WTC11 (cell line): ENCODE measurements at regions not wholly inside any gene's neighbourhood (a gene's known extent, or its start where the extent isn't known, plus 50 kb on each side); places are given as distances from the start of the nearest gene placed in this dataset.

ENCODE experiments used
- ATAC-seq: fragments of 200-7000 bp; cut with Tn5 transposase; 2 replicates; pipeline ENCODE4 v1.10.0; 2021; ENCODE audit warnings: mild to moderate bottlenecking, moderate library complexity
- CTCF ChIA-PET: fragments of 300-600 bp; sonication (Branson Sonifier 250); formaldehyde crosslinking; loops from one replicate; lab custom pipeline; 2021; ENCODE audit warnings: antibody characterized with exemption; lab: Charles Lee
- POLR2A ChIA-PET: fragments of 350-600 bp; sonication (Branson Sonifier 250); formaldehyde crosslinking; loops from one replicate; lab custom pipeline; 2021; ENCODE audit warnings: antibody characterized with exemption; lab: Charles Lee
- DNase-seq: peaks from one replicate; pipeline ENCODE4 v3.0.0; 2021; ENCODE audit warnings: low spot score
- H3K27ac Mint-ChIP-seq: 2 replicates; pipeline ENCODE4 v1.8.0; 2021; ENCODE audit warnings: mixed read lengths
- H3K27me3 Mint-ChIP-seq: 2 replicates; pipeline ENCODE4 v1.8.0; 2021; ENCODE audit warnings: low read depth, mild to moderate bottlenecking, moderate library complexity, mixed read lengths
- H3K36me3 Mint-ChIP-seq: 2 replicates; pipeline ENCODE4 v1.8.0; 2021; ENCODE audit warnings: mixed read lengths
- H3K4me1 Mint-ChIP-seq: 2 replicates; pipeline ENCODE4 v1.8.0; 2022; ENCODE audit warnings: mixed read lengths
- H3K4me3 Mint-ChIP-seq: 2 replicates; pipeline ENCODE4 v1.8.0; 2021; ENCODE audit warnings: mild to moderate bottlenecking, moderate library complexity, mixed read lengths
- H3K9me3 Mint-ChIP-seq: 2 replicates; pipeline ENCODE4 v1.8.0; 2021; ENCODE audit warnings: mixed read lengths
- E2F4 ChIP-seq: sonication (generic); formaldehyde crosslinking; IDR thresholded peaks from 2 replicates; pipeline ENCODE4 v1.8.1; 2022; ENCODE audit warnings: low read depth, mild to moderate bottlenecking, moderate library complexity, missing genetic modification reagents, borderline replicate concordance
- ERG ChIP-seq: fragments of 250-450 bp; sonication (Bioruptor Pico); IDR thresholded peaks from 2 replicates; pipeline ENCODE4 v1.8.0; 2021; ENCODE audit warnings: mild to moderate bottlenecking
- GABPB1 ChIP-seq: sonication (generic); formaldehyde crosslinking; IDR thresholded peaks from 2 replicates; pipeline ENCODE4 v1.8.1; 2023; ENCODE audit warnings: mild to moderate bottlenecking, missing genetic modification reagents
- IRF2 ChIP-seq: sonication (generic); formaldehyde crosslinking; IDR thresholded peaks from 2 replicates; pipeline ENCODE4 v1.8.0; 2022; ENCODE audit warnings: low read depth, missing genetic modification reagents, borderline replicate concordance
- KAT7 ChIP-seq: sonication (generic); formaldehyde crosslinking; IDR thresholded peaks from 2 replicates; pipeline ENCODE4 v1.8.1; 2023; ENCODE audit warnings: missing genetic modification reagents, mild to moderate bottlenecking, borderline replicate concordance
- MYBL2 ChIP-seq: sonication (generic); formaldehyde crosslinking; IDR thresholded peaks from 2 replicates; pipeline ENCODE4 v1.8.1; 2023; ENCODE audit warnings: mild to moderate bottlenecking, moderate library complexity, missing genetic modification reagents
- PRDM15 ChIP-seq: sonication (generic); formaldehyde crosslinking; IDR thresholded peaks from 2 replicates; pipeline ENCODE4 v1.8.0; 2022; ENCODE audit warnings: missing genetic modification reagents
- RORB ChIP-seq: fragments of 250-450 bp; sonication (Bioruptor Pico); IDR thresholded peaks from 2 replicates; pipeline ENCODE4 v1.9.0; 2021; ENCODE audit warnings: mild to moderate bottlenecking
- SP1 ChIP-seq: sonication (generic); formaldehyde crosslinking; conservative IDR thresholded peaks from 2 replicates; pipeline ENCODE4 v1.8.1; 2022; ENCODE audit warnings: missing genetic modification reagents
- ZNF532 ChIP-seq: fragments of 250-450 bp; sonication (Bioruptor Pico); IDR thresholded peaks from 2 replicates; pipeline ENCODE4 v1.9.0; 2021; ENCODE audit warnings: mild to moderate bottlenecking, borderline replicate concordance
- TF ChIP-seq, protein P1 (sequence below): sonication (generic); formaldehyde crosslinking; conservative IDR thresholded peaks from 2 replicates; pipeline ENCODE4 v1.8.1; 2023; ENCODE audit warnings: mild to moderate bottlenecking, low read depth, missing genetic modification reagents, moderate library complexity
- TF ChIP-seq, protein P2 (sequence below): sonication (generic); formaldehyde crosslinking; IDR thresholded peaks from 2 replicates; pipeline ENCODE4 v1.8.1; 2023; ENCODE audit warnings: mild to moderate bottlenecking, missing genetic modification reagents
- TF ChIP-seq, protein P3 (sequence below): sonication (generic); formaldehyde crosslinking; IDR thresholded peaks from 2 replicates; pipeline ENCODE4 v1.8.0; 2023; ENCODE audit warnings: mild to moderate bottlenecking, missing genetic modification reagents
- TF ChIP-seq, protein P4 (sequence below): sonication (generic); formaldehyde crosslinking; IDR thresholded peaks from 2 replicates; pipeline ENCODE4 v1.8.1; 2023; ENCODE audit warnings: mild to moderate bottlenecking, moderate library complexity, missing genetic modification reagents

GRCh38 chr1:234722904-234723720 is 113.1 kb upstream of the IRF2BP2 start (continued):
- TF ChIP-seq, protein P1, sequence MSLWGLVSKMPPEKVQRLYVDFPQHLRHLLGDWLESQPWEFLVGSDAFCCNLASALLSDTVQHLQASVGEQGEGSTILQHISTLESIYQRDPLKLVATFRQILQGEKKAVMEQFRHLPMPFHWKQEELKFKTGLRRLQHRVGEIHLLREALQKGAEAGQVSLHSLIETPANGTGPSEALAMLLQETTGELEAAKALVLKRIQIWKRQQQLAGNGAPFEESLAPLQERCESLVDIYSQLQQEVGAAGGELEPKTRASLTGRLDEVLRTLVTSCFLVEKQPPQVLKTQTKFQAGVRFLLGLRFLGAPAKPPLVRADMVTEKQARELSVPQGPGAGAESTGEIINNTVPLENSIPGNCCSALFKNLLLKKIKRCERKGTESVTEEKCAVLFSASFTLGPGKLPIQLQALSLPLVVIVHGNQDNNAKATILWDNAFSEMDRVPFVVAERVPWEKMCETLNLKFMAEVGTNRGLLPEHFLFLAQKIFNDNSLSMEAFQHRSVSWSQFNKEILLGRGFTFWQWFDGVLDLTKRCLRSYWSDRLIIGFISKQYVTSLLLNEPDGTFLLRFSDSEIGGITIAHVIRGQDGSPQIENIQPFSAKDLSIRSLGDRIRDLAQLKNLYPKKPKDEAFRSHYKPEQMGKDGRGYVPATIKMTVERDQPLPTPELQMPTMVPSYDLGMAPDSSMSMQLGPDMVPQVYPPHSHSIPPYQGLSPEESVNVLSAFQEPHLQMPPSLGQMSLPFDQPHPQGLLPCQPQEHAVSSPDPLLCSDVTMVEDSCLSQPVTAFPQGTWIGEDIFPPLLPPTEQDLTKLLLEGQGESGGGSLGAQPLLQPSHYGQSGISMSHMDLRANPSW (CRISPR knock-in tag), result no peak
- TF ChIP-seq PRDM15, result no peak
- TF ChIP-seq, protein P2, sequence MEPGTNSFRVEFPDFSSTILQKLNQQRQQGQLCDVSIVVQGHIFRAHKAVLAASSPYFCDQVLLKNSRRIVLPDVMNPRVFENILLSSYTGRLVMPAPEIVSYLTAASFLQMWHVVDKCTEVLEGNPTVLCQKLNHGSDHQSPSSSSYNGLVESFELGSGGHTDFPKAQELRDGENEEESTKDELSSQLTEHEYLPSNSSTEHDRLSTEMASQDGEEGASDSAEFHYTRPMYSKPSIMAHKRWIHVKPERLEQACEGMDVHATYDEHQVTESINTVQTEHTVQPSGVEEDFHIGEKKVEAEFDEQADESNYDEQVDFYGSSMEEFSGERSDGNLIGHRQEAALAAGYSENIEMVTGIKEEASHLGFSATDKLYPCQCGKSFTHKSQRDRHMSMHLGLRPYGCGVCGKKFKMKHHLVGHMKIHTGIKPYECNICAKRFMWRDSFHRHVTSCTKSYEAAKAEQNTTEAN (CRISPR knock-in tag), result no peak
- TF ChIP-seq ERG (CRISPR knock-in tag), result no peak
- TF ChIP-seq SP1 (CRISPR knock-in tag), result no peak
- TF ChIP-seq, protein P3, sequence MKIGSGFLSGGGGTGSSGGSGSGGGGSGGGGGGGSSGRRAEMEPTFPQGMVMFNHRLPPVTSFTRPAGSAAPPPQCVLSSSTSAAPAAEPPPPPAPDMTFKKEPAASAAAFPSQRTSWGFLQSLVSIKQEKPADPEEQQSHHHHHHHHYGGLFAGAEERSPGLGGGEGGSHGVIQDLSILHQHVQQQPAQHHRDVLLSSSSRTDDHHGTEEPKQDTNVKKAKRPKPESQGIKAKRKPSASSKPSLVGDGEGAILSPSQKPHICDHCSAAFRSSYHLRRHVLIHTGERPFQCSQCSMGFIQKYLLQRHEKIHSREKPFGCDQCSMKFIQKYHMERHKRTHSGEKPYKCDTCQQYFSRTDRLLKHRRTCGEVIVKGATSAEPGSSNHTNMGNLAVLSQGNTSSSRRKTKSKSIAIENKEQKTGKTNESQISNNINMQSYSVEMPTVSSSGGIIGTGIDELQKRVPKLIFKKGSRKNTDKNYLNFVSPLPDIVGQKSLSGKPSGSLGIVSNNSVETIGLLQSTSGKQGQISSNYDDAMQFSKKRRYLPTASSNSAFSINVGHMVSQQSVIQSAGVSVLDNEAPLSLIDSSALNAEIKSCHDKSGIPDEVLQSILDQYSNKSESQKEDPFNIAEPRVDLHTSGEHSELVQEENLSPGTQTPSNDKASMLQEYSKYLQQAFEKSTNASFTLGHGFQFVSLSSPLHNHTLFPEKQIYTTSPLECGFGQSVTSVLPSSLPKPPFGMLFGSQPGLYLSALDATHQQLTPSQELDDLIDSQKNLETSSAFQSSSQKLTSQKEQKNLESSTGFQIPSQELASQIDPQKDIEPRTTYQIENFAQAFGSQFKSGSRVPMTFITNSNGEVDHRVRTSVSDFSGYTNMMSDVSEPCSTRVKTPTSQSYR, result no peak
- no peak for TF ChIP-seq IRF2 (CRISPR knock-in tag)
- TF ChIP-seq, protein P4, sequence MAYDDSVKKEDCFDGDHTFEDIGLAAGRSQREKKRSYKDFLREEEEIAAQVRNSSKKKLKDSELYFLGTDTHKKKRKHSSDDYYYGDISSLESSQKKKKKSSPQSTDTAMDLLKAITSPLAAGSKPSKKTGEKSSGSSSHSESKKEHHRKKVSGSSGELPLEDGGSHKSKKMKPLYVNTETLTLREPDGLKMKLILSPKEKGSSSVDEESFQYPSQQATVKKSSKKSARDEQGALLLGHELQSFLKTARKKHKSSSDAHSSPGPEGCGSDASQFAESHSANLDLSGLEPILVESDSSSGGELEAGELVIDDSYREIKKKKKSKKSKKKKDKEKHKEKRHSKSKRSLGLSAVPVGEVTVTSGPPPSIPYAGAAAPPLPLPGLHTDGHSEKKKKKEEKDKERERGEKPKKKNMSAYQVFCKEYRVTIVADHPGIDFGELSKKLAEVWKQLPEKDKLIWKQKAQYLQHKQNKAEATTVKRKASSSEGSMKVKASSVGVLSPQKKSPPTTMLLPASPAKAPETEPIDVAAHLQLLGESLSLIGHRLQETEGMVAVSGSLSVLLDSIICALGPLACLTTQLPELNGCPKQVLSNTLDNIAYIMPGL (CRISPR knock-in tag), result no peak
- no peak for TF ChIP-seq KAT7
- no peak for TF ChIP-seq GABPB1 (CRISPR knock-in tag)

DNA sequence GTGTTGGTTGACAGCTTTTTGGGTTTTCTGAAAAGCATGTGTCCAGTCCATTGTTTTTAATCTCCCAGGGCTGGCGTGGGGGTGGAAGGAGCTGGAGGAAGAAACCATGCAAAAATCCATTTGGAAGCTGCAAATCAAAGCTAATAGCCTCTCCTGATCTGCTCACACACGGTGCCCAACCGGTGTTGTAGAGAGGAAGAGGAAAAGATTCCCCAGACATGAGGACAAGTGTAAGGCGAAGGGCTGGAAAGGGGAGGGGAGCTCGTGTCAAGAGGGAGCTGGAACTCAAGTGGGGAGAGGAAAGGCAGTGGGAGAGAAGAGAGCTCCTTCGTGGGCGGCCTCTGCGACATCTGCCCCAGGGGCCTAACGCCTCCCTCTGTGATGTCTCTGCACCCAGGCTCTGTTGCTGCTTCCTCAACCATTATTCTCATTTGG is 112.3 kb upstream of the IRF2BP2 start:
- H3K4me3 Mint-ChIP-seq, result no peak overlapping the region
- POLR2A ChIA-PET, result interaction anchor here (0.8 kb wide), 1 partner anchor 111 kb away, joined by 3 read pairs; no protein-coding TSS in a partner anchor
- CTCF ChIA-PET, result interaction anchor here (1.0 to 1.6 kb wide), 2 partner anchors 13 to 371 kb away, joined by 3 to 4 read pairs; no protein-coding TSS in a partner anchor
- no peak for TF ChIP-seq E2F4
- TF ChIP-seq MYBL2 (CRISPR knock-in tag), result no peak
- TF ChIP-seq ZNF532, result no peak
- TF ChIP-seq RORB, result no peak

More for the DNA sequence above, 112.3 kb upstream of the IRF2BP2 start:
- Mint-ChIP-seq H3K27me3 (peaks cover 6% of the 10 kb centered on the region; the same call in 1 of the 2 replicates), H3K36me3 (no peaks in the 10 kb centered on the region), H3K27ac (0 out of 2 replicates have a peak overlapping the region, but pooled peaks have one; percentile 44), H3K4me1 (peaks cover 62% of the 10 kb centered on the region), H3K9me3 (no peaks in the 10 kb centered on the region)
- no peak for ATAC-seq
- DNase-seq, result no peak
